Stimulated activated CD8-positive, alpha-beta memory T cell treated with anti-CD3 and anti-CD28 coated beads, Interleukin-7, amount 100 ng/mL, for 24 hours (primary cell): ENCODE measurements at regions not wholly inside any gene's neighbourhood (a gene's known extent, or its start where the extent isn't known, plus 50 kb on each side); places are given as distances from the start of the nearest gene placed in this dataset.

Experiments
- DNase-seq: peaks from one replicate; pipeline ENCODE4 v3.0.0-alpha.2; 2020; ENCODE audit warnings: low read depth

DNA sequence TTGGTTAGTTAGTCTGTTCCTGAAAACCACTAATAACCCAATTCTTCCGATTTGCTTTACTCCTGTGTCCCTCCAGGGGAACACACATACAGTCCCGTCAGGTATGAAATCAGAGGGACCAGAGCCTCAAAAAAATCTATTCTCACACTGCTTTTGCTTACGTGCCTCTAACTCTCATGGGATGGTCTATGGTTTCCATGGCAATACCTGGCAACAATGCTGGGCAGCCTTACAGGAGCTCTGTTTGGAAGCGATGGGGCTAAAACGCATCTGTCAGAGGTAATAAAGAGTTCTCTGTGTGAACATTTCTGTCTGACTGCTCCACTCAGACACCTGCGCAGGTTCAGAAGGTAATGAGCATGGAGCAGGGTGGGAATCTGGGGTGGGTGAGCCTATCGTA is 376.2 kb downstream of the GXYLT1 start:
- no peak for DNase-seq

- DNase-seq = no peak
Measured at GRCh38 chr12:41762691-41763090, 382.0 kb downstream of the GXYLT1 start.

GRCh38 chr12:41745593-41745992 is 399.1 kb downstream of the GXYLT1 start:
- DNase-seq = no peak

GRCh38 chr12:41743835-41744234 is 400.8 kb downstream of the GXYLT1 start:
- DNase-seq = no peak

GRCh38 chr12:41739066-41739465 is 405.6 kb downstream of the GXYLT1 start:
- DNase-seq = no peak

GRCh38 chr12:41737423-41737822 is 407.3 kb downstream of the GXYLT1 start:
- DNase-seq = no peak

DNA sequence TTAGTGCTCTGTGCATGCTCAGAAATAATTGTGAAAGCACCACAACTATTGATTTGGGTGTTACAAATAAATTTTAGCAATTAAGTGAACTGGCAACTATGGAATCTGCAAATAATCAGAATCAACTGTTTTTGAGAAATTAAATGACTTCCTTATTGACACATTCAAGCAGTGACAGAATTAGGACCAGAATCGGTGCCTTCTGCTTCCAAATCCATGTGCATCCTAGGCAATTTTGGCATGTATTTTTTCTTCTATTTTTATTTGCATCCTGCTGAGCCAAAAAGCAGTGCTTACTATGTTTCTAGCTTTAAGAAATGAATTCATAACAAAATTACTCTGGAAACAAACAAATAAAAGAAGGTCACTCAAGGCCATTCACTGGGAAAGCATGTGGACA is 408.2 kb downstream of the GXYLT1 start:
- no peak for DNase-seq

DNA sequence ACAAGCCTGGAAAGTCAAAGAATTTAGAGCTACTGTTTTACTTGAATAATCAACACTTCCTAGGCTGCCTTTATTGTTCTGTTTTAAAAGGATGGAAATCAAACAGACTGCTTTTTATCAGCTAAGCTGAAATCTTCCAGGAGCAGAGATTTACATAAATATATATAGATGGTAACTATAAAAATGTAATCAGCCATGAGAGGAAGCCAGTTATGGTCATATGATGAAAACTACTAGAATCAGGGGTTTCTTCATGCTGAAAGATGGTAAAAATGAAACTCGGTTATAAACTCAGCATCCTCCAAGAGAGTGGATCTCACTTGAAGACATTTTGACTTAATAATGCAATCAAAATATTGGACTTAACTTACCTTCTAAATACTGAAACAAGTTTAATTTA is 413.0 kb downstream of the GXYLT1 start:
- no peak for DNase-seq

- DNase-seq = no peak
Measured at GRCh38 chr12:41731061-41731460, 413.6 kb downstream of the GXYLT1 start.

DNA sequence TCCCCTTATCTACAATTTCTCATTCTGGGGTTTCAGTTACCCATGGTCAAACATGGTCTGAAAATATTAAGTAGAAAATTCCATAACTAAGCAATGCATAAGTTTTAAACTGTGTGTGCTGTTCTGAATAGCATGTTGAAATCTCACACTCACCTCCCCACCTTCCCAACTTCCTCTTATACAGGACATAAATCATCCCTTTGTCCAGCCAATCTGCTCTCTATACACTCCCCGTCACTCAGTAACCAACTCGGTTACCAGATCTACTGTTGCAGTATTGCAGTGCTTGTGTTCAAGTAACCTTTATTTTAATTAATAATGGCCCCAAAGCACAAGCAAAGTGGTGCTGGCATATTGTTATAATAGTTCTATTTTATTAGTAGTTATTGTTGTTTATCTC is 420.5 kb downstream of the GXYLT1 start:
- DNase-seq = no peak

DNA sequence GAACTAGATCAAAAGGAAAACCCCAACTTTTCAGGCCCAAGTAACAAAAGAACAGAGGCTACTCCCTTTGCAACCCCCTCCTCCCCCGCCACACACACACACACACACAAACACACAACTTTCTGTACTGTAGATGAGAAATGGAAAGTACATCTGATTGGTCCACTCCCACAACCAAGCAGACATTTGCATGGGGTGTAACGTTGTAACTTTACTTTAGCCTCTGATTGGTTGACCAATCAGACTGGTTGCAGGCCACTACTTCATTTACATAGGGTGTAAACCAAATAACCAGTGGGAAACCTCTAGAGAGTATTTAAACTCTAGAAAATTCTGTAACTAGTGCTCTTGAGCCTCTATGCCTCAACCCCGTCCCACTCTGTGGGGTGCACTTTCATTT is 425.5 kb downstream of the GXYLT1 start:
- no peak for DNase-seq

- no peak for DNase-seq
Measured at GRCh38 chr12:41715256-41715655, 429.4 kb downstream of the GXYLT1 start.

- DNase-seq = no peak
Measured at GRCh38 chr12:41709463-41710285, 435.0 kb downstream of the GXYLT1 start.

- DNase-seq = no peak
Measured at GRCh38 chr12:41709012-41709411, 435.7 kb downstream of the GXYLT1 start.

DNA sequence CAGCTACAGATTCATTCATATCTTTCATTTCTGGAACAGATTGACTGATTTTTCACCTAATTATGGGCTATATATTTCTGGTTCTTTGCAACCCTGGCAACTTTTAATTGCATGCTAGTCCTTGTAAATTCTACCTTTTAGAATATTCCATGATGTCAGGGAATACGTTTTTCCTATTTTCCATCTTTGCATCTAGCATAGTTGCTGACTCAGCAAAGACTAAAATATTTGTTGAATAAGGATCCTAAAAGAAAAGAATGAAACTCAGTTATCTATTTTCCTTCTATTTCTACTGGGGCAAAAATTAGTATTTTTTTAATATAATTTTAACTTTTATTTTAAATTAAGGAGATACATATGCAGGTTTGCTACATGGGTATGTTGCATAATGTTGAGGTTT is 438.3 kb downstream of the GXYLT1 start:
- no peak for DNase-seq

- no peak for DNase-seq
Measured at GRCh38 chr12:41701943-41702601, 442.6 kb downstream of the GXYLT1 start.

GRCh38 chr12:41700940-41701339 is 443.7 kb downstream of the GXYLT1 start:
- no peak for DNase-seq

GRCh38 chr12:41699658-41700057 is 445.0 kb downstream of the GXYLT1 start:
- no peak for DNase-seq

- DNase-seq = no peak
Measured at GRCh38 chr12:41697161-41697560, 447.5 kb downstream of the GXYLT1 start.

DNA sequence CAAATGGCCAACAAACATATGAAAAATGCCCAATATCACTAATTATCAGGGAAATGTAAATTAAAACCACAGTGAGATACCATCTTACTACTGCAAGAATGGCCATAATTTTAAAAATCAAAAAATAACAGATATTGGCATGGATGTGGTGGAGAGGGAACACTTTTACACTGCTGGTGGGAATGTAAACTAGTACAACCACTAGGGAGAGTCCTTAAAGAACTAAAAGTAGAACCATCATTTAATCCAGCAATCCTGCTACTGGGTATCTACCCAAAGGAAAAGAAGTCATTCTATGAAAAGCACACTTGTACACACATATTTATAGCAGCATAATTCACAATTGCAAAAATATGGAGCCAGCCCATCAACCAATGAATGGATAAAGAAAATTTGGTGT is 459.7 kb downstream of the GXYLT1 start:
- DNase-seq = no peak

DNA sequence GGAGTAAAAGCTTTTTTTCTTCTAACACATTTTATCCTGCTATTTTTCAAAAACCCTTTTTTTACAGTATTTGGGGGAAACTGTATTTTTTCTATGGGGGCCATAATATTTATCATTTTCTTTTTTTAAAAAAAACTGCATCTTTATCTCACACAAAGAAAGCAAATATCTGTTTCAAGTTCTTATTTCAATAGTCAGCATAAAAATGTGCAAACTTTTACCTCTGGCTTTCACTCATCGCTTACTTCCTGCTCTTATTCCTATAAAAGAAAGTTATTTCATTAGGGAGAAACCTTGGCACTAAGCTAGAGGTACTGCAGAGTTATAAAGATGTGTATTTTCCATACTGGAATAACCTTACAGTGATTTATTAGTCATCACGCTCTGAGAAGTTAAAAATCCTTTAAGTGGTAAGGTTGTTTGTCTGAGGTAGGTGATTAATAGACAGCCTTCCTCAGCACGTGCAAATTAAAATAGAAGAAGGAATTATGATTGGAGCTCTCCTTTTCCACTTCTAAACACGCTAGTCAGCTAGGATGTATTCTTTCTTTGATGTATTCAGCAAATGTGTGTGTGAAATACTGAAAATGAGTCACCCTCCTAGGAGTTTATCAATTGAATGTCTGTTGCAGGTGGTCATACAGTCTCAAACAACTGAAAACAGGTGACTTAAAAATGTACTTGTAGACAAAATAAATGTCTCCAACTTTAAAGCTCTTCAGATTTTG is 461.0 kb downstream of the GXYLT1 start:
- DNase-seq = no peak

GRCh38 chr12:41683023-41683422 is 461.7 kb downstream of the GXYLT1 start:
- DNase-seq = no peak

DNA sequence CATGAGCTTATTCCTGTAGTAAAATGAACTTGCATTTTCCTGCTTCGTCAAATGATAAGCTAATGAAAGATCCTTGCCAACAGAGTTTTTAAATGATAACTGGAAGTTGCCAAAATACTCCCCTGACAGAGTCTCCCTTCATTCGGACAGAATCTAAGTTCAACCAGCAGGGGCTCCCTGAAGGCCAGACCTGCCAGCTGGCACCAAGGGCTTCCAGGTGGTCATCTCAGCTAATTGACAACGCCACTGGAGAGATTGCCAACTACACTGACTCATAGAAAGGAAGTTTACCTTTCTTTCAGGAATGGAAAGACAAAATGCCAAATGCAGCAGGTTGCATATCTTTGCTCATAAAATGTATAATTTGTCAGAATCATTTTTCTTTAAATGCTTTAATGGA is 462.8 kb downstream of the GXYLT1 start:
- no peak for DNase-seq
